ENCODE measurements at regions not wholly inside any gene's neighbourhood (a gene's known extent, or its start where the extent isn't known, plus 50 kb on each side); places are given as distances from the start of the nearest gene placed in this dataset.

DNA sequence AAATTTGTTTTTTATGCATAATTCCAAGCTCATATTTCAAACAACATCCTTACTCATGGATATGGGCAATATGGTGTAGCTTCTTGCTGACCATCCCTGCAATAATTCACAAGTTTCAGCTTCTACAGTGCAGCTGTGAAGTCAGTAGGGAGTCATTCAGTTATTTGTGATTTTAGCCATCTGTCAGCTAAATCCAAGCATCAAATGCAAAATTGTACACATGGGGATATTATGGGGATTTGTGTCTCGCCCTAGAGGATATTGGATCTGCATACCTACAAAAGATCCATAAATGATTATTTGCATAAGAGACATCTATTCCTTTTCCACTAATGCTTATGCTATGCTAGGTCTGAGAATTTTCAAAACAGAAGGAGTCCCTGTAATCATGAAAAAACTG, 217.9 kb upstream of the SLITRK5 start:
- no peak for DNase-seq (ENCODE audit: low spot score)
- POLR2A ChIA-PET (ENCODE audit: low non-redundant PET): no interaction called here
- TF ChIP-seq, protein P1, sequence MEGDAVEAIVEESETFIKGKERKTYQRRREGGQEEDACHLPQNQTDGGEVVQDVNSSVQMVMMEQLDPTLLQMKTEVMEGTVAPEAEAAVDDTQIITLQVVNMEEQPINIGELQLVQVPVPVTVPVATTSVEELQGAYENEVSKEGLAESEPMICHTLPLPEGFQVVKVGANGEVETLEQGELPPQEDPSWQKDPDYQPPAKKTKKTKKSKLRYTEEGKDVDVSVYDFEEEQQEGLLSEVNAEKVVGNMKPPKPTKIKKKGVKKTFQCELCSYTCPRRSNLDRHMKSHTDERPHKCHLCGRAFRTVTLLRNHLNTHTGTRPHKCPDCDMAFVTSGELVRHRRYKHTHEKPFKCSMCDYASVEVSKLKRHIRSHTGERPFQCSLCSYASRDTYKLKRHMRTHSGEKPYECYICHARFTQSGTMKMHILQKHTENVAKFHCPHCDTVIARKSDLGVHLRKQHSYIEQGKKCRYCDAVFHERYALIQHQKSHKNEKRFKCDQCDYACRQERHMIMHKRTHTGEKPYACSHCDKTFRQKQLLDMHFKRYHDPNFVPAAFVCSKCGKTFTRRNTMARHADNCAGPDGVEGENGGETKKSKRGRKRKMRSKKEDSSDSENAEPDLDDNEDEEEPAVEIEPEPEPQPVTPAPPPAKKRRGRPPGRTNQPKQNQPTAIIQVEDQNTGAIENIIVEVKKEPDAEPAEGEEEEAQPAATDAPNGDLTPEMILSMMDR (conservative IDR thresholded peaks at IDR 0.05; ENCODE audit: low read depth): no peak
- H3K27ac ChIP-seq: no peak overlapping the region
- CTCF ChIA-PET: no interaction called here

DNA sequence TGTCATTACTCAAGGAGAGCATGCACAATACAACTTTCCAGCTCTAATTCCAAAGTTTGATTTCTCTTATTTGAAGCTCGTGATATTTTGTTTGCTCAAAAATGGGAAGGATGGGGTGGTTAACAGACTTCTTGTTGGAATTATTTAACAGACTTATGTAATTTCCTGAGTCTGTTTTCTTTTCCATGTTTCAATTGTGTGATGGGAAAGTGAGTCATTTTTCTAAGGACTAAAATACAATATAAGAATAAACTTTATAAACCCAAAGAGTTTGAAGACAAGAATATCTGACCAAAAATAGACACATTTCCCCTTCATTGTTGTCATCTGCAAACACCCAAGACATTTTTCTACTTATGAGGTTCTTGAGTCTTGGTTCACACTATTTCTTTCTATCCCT, 211.8 kb upstream of the SLITRK5 start:
- no peak overlapping the region for H3K27ac ChIP-seq
- TF ChIP-seq, protein P1 (conservative IDR thresholded peaks at IDR 0.05; ENCODE audit: low read depth): no peak
- POLR2A ChIA-PET (ENCODE audit: low non-redundant PET): no interaction called here
- no peak for DNase-seq (ENCODE audit: low spot score)
- CTCF ChIA-PET: no interaction called here

DNA sequence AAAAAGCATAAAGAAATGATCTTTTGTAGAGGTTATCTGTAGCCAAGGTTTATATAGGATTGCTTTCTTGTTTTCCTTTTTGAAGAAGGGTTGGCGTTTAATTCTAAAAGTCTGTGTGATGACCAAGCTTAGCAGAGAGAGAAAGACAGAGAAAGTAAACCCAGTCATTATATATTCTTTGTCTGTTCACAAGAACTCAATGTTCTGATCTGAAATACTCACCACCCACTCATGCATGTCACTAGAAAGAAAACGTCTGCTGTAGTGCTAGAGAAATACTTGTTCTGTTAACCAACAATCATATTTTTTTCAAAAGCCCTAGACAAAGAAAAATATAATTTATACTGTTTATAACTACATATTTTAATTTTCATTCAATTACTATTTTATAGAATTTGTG, 173.7 kb upstream of the SLITRK5 start:
- ChIA-PET POLR2A (ENCODE audit: low non-redundant PET) (no interaction called here), CTCF (no interaction called here)
- DNase-seq (ENCODE audit: low spot score): no peak
- no peak overlapping the region for H3K27ac ChIP-seq
- TF ChIP-seq, protein P1 (conservative IDR thresholded peaks at IDR 0.05; ENCODE audit: low read depth): no peak

DNA sequence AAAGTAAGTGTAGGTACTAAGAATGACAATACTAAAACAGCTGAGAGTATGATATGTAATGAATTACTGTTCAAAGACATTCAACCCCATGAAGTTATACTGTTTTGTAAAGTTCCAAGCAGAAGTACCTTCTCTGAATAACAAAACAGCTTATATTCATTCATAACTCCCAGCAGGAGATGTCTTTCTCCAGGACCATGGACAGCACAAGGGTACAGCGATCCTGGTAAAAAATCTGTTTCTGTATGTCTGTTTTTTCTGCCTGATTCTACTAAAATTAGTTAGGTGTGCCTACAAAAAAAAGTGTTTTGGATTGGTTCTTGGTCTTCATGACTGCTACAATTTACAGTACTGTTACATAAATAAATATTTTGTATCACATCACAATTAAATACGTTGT, 172.5 kb upstream of the SLITRK5 start:
- POLR2A ChIA-PET (ENCODE audit: low non-redundant PET): no interaction called here
- H3K27ac ChIP-seq: no peak overlapping the region

DNA sequence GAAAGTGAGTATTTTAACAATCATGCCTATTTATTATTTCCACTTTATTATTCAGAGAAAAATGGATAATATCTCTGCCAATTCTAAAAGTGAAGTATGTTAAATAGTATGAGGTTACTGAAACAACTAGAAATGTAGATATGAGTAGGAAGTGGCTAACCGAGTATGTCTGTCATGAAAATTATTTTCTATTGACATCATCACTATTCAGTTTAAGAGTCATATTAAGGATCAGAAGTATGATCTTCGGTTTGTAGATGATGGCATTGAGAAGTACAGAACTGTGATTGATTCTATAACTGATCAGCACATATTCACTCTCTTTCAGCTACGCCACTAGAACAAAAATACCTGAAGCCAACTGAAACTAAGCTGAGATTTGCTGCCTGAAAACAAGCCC, 146.4 kb upstream of the SLITRK5 start:
- ChIA-PET CTCF (no interaction called here), POLR2A (ENCODE audit: low non-redundant PET) (no interaction called here)
- H3K27ac ChIP-seq: no peak overlapping the region
- no peak for DNase-seq (ENCODE audit: low spot score)
- TF ChIP-seq, protein P1 (conservative IDR thresholded peaks at IDR 0.05; ENCODE audit: low read depth): no peak

More for the DNA sequence above, 172.5 kb upstream of the SLITRK5 start:
- CTCF ChIA-PET: interaction anchor here (0.8 kb wide), 1 partner anchor 16 kb away, joined by 3 read pairs; no protein-coding TSS in a partner anchor
- DNase-seq (ENCODE audit: low spot score): peak; percentile 10
- TF ChIP-seq, protein P1 (conservative IDR thresholded peaks at IDR 0.05; ENCODE audit: low read depth): no peak

DNA sequence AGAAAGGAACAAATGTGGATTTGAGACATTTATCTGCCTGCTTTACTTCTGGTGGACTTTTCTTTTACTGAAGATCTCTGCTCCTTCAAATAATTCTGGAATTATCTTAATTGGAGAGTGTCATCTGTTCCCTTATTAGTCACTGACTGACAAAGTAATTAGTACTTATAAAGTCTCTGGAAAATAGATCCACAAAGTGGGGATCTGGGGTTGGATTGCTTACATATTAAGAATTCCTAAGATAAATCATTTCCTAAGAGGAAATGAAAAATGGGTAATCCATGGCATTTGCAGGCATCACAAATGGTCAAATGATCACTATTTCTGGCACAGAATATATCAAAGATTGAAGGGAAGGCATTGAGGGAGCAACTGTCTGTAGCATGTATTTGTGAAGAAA, 137.4 kb upstream of the SLITRK5 start:
- no peak overlapping the region for H3K27ac ChIP-seq
- TF ChIP-seq, protein P1 (conservative IDR thresholded peaks at IDR 0.05; ENCODE audit: low read depth): no peak
- DNase-seq (ENCODE audit: low spot score): no peak
- ChIA-PET POLR2A (ENCODE audit: low non-redundant PET) (no interaction called here), CTCF (no interaction called here)

DNA sequence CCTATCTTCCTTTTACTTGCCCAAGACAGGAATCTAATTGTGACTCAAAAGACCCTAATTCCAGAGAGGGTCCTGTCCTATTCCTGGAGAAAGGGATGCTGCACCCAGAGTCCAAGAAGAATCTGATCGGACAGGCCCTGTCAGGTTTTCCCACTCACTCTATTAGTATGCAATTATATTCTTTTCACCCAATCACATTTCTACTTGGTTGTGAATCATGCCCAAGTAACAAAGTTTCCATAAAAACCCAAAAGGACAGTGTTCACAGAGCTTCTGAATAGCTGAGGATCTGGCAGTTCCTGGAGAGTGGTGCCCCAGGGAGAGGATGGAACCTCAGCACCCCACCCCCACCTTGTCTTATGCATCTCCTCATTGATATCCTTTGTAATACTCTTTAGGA, 135.3 kb upstream of the SLITRK5 start:
- DNase-seq (ENCODE audit: low spot score): peak; percentile 3
- ChIA-PET CTCF (no interaction called here), POLR2A (ENCODE audit: low non-redundant PET) (no interaction called here)
- TF ChIP-seq, protein P1 (conservative IDR thresholded peaks at IDR 0.05; ENCODE audit: low read depth): no peak
- no peak overlapping the region for H3K27ac ChIP-seq
